C1 segment of cervical spinal cord (tissue), 14 donors: ENCODE measurements at regions not wholly inside any gene's neighbourhood (a gene's known extent, or its start where the extent isn't known, plus 50 kb on each side); places are given as distances from the start of the nearest gene placed in this dataset.
"Not testable (repeated sequence)": the region's sequence is repeated elsewhere in the genome, so short reads cannot be mapped to it uniquely, and the experiment has no call there.

ENCODE experiments used
- DNase-seq, 14 donors: peaks; one replicate each; lab custom pipeline; 2025; lab: John Stamatoyannopoulos, UW

DNA sequence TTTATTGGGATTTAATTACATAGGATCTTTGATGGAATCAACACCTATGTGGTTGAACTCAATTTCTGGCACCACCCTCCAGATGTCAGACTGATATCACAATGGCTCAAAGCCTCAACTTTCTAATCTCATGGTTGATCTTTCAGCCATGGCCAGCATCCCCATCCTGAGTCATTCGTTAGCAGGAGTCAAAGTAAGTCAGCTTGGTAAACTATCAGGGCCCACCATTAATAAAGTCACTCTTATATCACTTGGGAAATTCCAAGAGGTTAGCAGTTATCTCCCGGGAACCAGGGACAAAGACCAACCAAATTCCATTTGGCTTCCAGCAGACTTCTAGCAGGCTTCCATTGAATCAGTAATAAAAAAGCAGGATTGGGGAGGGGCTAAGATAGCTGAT, 50.7 kb upstream of the TNFSF4 start:
- DNase-seq, result no peak

DNA sequence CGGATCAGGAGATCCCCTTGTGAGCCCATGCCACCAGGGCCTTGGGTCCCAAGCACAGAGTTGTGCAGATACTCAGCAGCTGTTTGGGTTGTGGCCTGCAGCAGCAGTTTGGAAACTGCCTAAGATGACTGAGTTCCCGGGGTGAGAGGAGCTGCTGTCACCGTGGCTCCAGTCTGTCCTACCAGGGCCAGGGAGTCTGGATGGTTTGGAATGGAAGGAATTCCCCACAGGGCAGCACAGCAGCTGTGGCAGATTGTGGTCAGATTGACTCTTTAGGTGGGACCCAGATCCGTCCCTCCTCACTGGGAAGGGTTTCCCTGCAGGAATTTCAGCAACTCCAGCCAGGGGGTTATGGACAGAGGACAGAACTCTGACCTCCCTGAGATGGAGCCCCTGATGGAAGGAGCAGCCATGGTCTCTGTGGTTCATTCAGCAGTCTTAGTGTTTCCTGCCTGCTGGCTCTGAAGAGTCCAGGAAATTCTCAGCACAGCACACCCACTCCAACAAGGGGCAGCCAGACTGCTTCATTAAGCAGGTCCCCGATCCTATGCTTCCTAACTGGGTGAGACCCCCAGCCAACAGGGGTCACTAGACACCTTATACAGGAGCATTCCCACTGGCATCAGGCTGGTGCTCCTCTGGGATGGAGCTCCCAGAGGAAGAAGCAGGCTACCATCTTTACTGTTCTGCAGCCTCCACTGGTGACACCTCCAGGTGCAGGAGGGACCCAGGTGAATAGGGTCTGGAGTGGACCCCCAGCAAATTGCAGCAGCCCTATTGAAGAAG, 51.5 kb upstream of the TNFSF4 start:
- no peak for DNase-seq

DNA sequence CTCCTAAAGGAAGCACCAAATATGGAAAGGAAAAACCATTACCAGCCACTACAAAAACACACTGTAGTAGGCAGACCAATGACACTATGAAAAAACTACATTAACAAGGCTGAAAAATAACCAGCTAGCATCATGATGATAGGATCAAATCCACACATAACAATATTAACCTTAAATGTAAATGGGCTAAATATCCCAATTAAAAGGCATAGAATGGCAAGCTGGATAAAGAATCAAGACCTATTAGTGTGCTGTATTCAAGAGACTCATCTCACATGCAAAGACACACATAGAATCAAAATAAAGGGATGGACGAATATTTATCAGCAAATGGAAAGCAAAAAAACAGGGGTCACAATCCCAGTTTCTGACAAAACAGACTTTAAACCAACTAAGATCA, 53.2 kb upstream of the TNFSF4 start:
- DNase-seq, result not testable (repeated sequence)

DNA sequence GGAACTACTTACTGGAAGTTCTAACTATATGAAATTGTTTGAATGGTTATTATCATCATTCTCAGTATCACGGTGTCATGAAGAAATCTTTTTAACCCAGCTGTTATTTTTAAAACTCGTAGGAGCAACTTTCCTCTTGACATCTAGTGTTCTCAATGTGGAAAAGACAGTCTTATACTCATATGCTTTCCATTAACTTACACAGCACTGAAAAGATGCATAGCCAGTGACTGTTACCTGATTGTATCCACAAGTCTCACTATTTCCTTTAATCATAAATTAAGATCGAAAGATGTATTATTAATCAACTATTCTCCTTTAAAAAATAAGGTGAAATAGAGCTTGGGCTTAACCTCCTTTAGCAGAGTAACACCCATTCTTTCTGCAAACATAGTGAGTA, 59.7 kb upstream of the TNFSF4 start:
- DNase-seq, result no peak

DNA sequence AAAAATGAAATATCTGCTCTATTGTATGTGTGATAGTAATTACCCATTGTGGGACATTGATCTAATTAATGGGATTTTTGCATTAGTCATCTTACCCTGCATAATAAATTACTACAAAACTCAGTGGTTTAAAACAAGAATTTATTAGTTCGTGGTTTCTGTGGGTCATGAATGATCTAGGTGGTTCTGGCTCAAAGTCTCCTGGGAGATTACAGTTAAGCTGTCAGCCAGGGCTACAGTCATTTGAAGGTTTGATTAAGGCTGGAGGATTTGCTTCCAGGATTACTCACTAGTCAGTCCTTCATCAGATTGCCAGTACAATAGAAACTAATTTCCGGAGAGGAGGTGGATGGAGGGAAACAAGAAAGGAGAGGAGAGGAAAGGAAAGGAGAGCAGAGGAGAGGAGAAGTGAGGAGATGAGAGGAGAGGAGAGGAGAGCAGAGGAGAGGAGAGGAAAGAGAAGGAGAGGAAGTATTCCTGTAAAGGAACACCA, 60.4 kb upstream of the TNFSF4 start:
- no peak for DNase-seq

DNA sequence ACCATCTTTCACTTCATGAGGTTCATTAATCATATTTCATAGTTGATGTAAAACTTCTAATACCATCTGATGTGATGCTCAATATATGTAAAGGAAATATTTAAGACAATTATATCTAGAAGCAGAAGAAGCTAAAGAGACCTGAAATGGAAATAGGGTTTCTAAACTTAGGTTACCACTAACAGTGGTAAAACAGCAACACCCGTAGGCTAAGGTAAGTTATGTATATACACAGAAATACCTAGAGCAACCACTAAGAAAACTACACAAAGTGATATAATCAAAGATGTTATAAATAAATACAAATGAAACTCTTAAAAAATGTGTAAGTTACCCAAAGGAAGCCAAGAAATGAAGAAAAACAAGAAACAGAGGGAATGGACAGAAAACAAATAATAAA, 61.1 kb upstream of the TNFSF4 start:
- no peak for DNase-seq

DNA sequence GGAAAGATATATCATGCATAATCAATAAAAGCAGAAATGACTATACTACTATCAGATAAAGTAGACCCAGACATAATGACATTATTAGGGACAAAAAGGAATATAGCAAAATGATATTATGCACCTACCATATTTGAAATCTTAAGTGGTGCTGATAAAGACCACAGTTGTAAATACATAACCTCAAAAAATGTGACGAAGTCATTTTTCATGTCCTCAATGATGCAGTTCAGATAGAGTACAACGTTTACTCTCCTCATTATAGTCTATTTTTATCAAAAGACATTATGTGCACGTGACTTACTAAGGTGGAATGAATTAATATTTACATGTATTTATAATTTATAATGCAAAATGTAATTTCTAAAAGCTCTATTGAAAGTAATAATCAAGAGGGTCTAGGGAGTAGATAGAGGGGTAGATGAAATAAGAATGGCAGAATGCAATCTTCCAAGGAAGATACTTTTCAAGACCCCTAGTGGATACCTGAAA, 61.7 kb upstream of the TNFSF4 start:
- DNase-seq, result no peak

DNA sequence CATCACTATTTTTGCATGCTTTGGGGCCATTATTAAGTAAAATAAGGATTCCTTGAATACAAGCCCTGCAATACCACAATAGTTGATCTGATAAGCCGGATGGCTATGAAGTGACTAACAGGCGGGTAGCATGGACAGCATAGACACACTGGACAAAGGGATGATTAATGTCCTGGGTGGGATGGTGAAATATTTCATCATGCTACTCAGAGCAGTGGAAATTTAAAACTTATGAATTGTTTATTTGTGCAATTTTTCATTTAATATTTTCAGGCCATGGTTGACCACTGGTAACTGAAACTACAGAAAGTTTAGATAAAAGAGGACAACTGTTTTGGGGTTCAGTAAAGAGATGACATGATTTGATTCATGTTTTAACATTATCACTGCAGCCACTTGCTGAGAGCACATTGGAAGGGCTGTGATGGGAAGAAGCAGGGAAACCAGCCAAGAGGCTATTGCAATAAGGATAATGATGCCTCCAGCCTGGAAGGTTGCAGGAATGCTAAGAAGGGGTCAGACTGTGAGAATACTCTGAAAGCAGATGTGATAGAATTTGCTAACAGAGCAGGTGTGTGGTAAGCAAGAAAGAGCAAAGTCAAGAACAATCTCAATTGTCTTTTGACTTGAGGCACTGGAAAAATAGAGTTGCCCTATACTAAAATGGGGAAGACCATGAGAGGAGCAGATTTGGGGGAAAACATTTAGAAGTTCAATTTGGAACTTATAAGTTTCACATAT, 62.5 kb upstream of the TNFSF4 start:
- DNase-seq, result no peak

DNA sequence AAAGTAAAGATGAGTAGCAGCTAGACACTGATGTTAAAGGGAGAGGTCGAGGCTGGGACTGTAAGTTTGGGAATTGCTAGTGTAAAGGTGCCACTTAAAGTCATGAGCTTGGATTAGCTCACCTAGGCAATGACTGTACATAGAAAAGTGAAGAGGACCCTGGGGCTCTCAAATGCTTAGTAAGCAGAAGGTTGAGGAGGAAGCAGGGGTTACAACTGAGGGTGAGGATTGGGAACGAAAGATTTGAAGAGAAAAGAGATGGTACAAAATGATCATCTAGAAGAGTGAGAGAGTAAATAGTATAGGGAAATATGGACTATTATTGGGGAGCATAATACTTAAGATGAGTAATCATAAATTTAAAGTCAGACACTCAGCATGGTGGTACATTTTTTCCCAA, 63.1 kb upstream of the TNFSF4 start:
- no peak for DNase-seq

DNA sequence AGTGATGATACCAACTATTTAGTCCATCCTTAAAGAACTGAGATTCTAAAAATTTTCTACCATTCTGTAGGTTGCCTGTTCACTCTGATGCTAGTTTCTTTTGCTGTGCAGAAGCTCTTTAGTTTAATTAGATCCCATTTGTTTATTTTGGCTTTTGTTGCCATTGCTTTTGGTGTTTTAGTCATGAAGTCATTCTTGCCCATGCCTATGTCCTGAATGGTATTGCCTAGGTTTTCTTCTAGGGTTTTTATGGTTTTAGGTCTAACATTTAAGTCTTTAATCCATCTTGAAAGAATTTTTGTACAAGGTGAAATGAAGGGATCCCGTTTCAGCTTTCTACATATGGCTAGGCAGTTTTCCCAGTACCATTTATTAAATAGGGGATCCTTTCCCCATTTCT, 63.9 kb upstream of the TNFSF4 start:
- not testable (repeated sequence) for DNase-seq

DNA sequence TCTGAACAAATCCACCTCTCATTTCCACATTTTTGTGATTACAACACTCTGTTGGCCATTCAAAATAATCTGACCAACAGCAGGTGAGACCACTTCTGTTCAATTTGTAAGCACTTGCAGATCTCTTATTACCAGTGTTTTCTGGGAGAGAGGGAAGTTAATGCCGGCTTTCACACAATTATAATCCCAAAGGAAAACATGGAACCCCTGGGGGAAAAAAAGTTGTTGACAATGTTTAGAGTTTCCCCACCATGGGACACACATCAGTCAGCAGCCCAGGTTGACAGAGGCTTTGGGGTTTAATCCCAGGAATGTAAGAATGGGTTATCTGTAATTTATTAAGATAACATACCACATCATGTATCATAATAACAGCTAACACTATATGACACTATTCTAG, 68.4 kb upstream of the TNFSF4 start:
- DNase-seq, result no peak

DNA sequence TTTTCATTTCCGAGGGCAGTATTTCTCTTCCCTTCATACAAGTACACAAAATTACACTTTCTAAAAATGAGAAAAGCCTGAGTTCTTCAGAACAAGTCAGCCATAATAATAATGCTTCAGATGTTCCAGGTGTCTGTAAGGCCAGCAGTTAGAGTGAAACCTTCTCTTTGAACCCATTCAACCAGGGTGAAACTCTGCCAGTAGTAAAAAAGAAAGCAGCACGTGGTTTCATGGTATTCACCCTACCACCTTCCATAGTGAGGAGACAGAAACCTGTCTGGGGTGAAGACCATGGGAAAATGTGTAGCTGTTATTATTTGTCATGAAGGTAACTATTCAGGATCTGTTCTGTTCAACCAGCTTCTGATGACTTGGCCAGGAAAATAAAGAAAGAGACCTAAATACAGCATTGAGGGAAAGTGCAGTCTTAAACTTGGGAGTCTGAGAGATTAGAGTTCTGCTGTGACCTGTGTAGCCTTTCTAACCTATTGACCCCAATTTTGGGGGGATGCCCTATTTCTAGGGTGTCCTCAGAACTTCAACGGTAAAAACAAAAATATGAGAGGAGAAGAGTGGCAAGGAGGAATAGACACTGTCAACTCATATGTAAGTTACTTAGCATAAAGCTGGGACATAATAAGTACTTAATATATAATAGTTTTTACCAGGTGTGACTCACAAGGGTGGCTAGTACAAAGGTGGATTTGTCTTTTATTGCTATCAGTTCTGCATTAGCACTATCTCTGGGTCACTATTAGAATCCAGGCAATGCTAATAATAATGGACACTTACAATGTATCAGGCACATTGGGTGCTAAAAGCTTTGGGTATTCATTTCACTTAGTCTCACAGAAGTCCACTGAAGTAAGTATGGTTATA, 70.0 kb upstream of the TNFSF4 start:
- no peak for DNase-seq

DNA sequence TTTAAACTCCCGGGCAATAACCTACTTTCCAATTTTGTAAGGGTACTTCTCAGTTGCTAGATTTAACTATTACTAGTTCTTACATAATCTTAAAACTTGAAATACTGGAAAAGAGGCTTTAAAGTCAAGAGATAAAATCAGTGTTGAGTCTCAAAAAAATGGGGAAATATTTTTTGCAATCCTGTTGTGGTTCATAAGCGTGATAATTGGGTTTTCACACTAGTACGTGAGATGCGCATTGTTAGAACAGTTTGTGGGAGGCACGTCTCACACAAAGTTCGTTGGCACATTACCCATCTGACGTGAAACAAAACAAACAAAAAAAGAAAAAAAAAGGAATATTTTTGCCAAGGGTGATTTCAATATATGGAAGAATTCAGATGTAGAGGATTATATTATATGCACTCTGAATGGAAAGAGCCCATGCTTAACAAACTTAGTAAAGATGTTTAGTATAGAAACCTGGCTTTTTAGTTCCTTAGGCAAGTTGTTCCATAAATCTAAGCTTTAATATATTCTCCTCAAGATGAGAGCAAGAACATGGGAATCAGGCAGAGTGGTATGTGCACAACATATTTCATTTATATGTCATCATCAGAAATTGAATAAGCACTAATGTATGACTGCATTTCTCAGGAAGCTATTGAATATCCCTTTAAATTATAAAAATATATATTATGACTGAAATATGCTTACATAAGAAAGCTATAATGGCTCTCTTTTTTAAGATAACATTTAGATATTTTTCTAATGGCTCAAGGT, 73.9 kb upstream of the TNFSF4 start:
- no peak for DNase-seq

DNA sequence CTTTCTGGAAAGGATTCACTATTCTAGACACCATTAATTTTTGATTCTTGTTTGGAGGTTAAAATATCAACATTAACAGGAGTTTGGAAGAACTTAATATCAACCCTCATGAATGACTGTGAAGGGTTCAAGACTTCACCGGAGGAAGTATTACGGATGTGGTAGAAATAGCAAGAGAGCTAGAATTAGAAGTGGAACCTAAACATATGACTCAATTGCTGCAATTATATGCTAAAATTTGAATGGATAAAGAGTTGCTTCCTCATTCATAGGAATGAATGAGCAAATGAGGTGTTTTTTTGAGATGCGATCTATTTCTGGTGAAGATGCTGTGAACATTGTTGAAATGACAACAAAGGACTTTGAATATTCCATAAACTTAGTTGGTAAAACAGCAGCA, 77.9 kb upstream of the TNFSF4 start:
- DNase-seq, result no peak

DNA sequence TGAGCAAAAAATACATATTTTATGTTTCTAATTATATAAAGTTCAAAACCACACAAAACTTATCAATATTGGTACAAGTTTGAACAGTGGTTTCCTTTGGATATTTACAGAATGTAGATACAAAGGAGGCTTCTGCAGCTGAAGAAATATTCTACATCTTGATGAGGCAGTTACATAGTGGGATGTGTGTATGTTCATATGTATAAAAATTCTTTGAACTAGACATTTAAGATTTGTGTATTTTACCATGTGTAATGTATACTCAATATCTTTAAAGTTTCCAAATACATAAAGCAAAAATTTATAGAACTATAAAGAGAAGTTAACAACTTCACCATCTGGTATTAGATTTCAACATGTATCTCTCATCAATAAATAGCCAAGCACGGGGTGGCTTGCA, 80.7 kb upstream of the TNFSF4 start:
- no peak for DNase-seq

DNA sequence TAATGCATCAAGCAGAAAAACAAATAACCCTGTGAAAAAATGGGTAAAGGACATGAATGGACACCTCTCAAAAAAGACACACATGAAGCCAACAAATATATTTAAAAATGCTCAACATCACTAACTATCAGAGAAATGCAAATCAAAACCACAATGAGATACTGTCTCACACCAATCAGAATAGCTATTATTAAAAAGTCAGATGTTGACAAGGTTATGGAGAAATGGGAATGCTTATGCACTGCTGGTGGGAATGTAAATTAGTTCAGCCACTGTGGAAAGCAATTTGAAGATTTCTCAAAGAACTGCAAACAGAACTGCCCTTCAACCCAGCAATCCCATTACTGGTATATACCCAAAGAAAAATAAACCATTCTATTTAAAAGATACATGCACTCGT, 86.6 kb upstream of the TNFSF4 start:
- DNase-seq, result no peak

DNA sequence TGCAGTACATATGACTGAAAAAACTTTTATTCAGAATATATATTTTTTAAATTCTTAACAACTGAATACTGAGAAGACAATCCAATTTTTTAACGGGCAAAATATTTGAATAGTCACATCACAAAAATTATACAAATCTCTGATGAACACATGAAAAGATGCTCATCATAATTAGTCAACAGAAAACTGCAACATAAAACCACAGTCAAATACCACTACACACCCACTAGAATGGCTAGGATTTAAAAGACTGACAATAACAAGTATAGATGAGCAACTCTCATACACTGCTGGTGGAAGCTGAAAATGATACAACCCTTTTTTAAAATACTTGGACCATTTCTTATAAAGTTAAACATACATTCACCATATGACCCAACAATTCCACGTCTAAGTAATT, 87.7 kb upstream of the TNFSF4 start:
- no peak for DNase-seq

DNA sequence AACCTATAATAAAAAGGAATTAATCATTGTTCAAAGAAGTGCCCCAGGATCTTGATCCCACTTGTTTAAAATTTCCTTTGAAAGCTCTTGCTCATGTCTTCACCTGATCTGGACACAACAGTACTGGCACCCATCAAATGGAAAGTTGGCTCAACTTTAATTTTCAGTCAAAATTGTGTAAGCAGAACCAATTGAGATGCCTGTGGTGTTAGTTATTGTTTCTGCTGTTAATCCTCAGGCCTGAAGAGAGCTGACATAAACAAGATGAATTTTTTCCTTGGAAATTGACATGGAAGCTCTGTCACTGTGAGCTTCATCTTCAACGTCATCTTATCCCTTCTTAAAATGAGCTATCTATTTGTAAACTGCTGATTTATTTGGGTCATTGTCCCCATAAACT, 88.3 kb upstream of the TNFSF4 start:
- no peak for DNase-seq

DNA sequence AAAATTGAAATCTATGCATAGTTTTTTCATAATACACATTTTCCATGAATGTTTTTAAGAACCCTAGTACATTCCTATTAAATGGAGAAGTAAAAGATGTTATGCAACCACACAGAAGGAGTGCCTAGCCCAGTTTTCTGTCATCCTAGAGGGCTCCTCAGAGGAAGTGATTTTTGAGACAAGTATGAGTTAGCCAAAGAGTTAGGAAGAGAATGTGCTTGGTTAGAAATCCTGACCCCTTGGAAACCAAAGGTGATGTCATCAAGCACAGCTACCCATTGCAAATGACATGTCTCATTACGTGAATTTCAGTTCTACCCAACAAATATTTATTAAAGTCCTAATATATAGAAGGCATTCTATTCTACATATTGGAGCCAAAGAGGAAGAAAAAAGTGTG, 88.9 kb upstream of the TNFSF4 start:
- no peak for DNase-seq

DNA sequence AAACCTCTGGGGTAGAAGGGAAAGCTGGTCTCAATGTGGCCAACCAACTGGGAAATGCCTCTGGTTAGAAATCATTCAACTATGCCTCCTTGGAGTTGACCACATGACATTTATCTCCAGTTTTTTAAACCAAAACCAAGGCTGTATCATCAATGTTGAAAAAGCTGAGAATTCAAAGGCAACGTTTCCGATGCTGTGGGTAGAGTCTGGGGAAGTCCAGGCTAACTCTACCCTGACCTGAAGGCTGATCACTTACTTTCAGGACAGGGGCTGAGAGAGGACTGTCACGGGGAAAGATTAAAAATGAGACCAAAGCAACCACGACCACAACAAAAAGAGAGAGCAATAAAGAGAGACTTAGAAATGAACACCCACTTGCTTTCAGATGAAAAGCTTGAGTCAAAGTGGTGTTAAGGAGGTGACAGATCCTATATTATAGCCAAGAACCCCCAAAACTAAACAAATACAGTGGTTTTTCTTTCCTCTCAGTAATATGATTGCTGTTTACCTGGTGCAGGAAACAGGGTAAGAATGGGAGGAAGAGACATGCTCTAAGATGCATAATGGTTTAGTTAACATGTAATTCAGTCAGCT, 90.8 kb upstream of the TNFSF4 start:
- no peak for DNase-seq
